GM19043 (cell line): ENCODE measurements at regions not wholly inside any gene's neighbourhood (a gene's known extent, or its start where the extent isn't known, plus 50 kb on each side); places are given as distances from the start of the nearest gene placed in this dataset.
"Not testable (repeated sequence)": the region's sequence is repeated elsewhere in the genome, so short reads cannot be mapped to it uniquely, and the experiment has no call there.

Source experiments
- ATAC-seq: cut with Tn5 transposase; IDR thresholded peaks from one replicate; pipeline ENCODE4 v1.9.1; 2021; ENCODE audit warnings: low read depth; ENCODE audit not compliant: unreplicated experiment

DNA sequence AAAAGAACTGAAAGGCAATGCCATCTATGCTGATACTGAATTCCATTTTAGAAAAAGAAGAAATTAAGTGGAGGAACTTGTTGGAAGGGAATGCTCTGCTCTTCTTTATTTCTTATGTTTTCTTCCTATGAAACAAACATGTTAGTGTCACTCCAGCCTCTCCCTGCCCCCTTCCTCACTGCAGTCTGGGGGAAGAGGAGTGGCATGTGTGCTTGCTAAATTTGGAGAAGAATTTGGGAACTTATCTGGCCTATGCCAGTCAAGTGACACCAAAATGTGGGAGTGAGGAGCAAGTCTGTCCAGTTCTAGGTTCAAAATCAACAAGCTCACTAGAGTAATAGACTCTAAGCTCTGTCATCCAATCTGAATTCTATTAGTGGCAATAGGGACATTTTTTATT lies 214.6 kb downstream of the RBM26 start:
- ATAC-seq, result no peak

DNA sequence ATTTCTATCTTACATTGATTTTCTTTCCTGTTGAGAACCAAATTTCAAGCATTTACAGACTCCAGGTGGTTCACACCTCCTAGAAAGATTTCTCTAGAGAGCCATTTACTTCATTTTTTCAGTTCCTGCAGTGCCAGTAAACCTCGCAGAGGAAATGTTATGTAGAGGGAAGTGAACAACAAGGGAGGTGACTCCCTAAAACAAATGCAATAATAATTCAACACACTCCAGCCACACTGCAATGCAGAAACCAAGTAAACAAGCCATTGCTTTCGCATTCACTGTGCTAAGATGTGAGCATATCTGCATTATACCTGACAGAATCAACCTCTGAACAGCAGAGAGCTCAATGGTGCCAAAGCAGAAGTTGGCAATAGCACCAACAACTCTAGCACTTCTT lies 215.1 kb downstream of the RBM26 start:
- peak; percentile 32 for ATAC-seq

DNA sequence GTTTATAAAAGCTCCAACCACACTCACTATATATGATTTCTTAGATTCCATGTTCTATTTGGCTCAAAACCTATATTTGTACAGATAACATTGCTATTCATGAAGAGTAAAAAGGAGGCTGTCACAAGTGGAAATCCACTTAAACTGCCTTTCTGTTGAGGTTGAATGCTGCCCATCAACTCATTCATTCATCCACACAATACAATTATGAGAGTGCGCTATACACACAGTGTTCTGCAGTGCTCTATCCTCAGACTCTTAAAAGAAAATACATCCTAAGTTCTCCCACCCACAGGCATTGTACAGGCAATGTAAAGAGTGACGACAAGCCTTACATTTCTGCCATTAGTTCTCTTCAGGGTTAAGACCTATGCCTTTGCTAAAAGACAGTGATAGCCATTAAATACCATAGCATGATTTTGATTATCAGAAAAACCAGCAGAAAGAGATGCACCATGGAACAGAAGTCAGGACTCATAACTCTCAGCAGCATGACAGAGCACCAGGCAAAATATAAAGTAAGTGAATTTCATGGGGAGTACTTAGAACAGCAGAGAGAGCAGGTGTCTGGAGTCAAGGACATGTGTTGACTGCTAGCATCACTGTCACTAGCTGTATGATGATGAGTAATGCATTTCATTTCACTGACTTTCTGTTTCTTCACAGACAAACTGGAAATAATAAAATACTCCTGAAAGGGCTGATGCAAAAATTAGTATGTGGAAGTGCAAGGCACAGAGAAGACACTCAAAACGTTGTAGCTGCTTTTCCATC lies 218.0 kb downstream of the RBM26 start:
- no peak for ATAC-seq

DNA sequence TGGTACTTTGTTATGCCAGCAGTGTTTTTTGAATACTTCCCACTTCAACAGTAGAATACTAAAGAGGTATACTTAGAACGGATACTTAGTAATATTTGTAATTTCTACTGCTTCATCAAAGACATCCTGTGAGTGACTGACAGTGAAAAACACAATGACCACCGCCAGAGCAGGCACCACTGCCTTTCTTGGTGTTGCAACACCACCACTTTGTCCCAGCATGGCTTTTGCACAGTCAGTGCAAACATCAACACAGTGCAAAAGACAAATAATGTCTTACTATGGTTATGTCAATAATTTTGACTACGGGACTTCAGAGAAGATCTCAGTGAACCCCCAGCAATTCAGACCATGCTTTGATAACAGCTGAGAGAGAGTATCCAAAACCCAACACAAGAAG lies 220.5 kb downstream of the RBM26 start:
- no peak for ATAC-seq

DNA sequence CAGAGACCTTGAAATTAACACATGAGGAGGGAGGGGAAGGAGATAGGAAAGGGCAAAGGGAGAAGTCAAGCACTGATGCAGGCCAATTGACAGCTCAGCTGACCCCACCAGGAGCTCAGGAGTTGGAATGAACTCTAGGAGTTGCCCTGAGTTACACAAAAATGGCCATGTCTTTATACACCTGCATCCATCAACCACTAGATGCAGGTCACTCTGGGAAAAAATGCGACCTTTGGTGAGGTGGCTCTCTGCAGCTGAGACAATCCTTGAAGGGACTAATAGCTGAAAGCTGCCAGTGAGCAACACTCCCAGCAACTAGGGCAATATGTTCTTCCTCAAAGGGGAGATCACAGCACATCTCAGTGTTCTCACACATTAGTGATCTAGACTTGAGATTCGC lies 222.8 kb downstream of the RBM26 start:
- no peak for ATAC-seq

DNA sequence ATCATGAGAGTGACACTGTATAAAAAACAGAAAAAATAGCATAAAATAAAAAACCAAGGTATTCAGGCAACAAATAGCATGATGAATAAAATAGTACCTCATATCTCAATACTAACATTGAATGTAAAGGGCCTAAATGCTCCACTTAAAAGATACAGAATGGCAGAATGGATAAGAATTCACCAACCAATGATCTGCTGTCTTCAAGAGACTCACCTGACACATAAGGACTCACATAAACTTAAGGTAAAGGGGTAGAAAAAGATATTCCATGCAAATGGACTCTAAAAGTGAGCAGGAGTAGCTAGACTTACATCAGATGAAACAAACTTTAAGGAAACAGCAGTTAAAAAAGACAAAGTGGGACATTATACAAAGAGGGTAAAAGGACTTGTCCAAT lies 232.4 kb downstream of the RBM26 start:
- not testable (repeated sequence) for ATAC-seq

DNA sequence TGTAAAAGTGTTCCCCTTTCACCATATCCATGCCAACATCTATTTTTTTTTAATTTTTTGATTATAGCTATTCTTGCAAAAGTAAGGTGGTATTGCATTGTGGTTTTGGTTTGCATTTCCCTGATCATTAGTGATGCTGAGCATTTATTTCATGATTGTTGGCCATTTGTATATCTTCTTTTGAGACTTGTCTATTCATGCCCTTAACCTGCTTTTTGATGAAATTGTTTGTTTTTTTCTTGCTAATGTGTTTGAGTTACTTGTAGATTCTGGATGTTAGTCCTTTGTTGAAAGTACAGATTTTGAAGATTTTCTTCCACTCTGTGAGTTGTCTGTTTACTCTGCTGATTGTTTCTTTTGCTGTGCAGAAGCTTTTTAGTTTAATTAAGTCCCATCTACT lies 233.1 kb downstream of the RBM26 start:
- not testable (repeated sequence) for ATAC-seq

DNA sequence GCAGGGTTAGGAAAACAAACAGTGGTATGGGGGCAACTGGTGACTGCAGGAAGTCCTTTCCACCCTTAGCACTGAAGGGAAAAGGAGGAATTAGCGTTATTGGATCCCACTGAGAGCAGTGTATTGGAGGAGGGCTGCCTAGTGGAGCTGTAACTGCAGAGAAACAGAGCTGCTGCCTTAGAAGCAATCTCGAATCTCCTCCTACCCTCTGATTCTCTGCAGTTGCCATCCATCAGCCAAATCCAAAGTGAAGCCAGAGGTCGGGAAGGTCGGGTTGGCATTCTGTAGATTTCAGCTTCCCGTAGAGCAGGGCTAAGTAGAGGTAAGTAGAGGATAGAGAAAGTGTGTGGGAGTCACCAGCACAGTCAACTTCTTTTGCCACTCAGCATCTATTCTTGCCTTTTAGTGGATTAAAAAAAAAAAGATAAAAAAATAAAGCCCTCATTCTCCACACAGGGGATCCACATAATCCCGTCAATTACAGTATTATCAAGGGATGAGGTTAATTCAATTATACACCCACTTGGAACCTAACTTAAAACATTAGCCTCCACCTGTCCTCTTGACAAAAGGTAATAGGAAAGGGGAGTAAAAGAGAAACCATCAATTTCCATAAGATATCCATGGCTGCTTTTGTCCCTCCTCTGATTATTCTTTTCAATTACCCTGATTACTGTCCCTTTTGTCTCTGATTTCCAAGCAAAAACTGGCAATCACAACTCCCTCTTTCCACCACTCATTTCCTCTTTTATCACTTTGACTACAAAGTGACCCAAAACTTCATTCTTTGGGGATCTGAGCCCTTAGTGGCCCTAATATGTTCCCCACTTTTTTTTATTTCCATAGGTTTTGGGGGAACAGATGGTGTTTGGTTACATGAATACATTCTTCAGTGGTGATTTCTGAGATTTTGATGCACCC lies 234.7 kb downstream of the RBM26 start:
- no peak for ATAC-seq

DNA sequence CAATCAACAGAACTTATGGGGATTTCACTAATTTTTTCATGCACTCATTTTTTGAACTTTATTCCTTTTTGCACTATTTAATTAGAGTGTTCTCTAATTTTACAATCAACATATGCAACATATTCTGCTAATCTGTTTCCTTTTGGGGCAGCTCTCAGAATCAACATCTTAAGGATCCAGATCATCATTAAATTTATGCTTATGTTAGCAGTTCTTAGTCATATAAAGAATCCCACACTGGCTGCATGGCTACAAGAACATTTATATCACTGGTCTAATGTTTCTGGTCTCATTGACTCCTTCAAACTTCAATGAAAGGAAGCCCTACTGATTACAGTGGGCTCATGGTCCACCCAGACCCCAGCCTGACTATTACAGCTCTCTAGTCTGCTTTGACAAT lies 245.2 kb downstream of the RBM26 start:
- no peak for ATAC-seq

DNA sequence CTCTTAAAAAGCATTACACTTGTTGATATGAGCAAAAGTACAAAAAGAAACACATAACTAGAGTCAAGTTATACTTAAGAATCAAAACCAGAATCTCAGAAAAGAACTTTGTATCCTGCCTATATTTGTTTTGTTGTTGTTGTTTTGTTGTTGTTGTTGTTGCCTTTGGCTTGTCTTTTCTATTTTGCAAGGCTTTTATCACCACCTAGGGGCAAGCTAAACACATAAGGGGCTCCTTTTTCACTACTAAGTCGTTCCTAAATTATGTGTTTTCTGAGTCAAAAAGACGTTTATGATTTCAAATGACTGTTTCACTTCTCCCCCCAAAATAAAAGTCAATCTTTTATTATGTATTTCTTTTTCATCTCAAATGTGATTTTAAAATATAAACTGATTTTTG lies 250.2 kb downstream of the RBM26 start:
- ATAC-seq, result no peak

DNA sequence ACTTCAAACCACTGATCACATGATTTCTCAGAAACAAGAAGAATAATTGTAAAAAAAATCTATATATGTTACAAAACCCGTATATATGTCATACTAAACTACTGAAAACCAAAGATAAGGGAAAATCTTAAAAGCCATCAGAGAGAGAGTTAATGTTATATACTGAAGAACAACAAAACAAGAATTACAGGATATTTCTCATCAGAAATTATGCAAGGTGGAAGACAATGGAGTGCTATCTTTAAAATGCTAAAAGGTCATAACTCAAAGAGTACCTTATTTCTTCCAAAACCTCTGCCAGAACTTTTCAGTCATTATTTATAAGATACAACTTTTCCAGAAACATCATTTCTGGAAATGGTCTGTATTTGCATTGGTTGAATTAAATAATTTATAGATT lies 256.8 kb downstream of the RBM26 start:
- ATAC-seq, result no peak

DNA sequence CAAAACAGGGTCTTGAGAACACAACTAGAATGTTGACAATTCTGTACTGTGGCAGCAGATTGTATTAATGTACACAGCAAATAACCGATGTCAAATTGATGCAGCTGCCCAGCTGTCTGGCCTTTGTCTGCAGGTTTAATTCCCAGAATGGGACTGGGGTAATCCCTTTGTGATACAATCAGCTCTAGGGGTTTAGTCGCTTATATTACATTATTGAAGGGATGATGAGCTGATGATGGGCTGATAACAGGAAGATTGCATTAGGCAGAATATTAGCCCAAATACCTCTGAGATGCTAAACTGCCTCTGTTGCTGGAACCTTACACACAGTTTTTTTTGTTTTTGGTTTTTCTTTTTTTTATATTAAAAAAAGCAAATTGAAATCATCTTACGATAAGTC lies 265.0 kb downstream of the RBM26 start:
- no peak for ATAC-seq

DNA sequence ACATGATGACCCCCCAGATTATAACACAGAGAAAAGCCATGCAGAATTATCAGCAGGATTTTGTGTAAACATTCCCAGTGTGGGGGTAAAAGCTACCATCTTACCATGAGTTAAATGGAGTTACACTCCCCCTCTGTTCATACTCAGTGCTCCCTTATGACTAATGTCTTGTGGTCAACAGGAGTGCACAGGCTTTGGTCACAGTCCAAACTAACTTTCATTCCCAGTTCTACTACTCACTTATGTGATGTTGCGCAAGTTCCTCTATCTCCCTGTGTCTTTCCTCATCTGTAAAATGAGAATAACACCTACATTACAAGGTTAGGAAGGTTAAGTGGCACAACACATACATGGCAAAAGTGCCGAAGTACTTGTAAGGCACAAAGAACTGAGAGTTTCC lies 277.9 kb downstream of the RBM26 start:
- no peak for ATAC-seq

DNA sequence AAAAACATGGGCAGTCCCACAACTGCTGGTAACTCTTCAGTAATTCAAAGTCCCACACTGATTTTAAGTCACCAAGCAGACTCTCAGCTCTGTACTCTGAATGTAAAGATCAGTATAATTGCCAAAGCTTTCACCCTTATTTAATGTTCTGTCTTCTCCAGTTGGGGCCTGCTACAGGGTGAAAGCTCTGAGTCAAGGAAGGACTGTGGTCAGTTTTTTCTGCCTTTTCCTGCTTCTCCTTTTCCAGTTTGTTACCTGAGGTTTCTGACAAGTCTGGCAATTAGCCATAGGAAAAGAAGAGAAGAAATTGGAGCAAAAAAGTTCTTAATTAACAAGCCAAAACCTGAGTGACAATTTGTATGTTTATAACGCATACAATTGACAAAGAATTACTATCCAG lies 279.3 kb downstream of the RBM26 start:
- ATAC-seq, result no peak

DNA sequence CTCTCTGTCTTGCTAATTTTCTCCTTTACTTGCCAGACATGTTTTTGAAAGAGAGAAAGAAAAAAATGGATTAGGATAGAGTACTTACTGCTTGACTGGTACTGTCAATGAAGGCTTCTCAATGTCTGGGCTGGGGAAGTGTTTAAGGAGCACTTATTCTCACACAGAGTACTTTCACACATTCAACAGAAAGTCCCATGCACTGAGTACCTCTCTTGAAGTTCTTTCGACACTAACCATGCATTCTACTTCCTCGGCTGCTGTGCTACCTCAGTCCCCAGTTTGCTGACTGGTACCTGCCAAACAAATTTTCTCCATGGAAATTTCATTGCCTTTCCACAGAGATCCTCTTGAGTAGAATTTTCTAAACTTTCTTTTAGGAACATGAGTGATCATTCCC lies 281.9 kb downstream of the RBM26 start:
- no peak for ATAC-seq

DNA sequence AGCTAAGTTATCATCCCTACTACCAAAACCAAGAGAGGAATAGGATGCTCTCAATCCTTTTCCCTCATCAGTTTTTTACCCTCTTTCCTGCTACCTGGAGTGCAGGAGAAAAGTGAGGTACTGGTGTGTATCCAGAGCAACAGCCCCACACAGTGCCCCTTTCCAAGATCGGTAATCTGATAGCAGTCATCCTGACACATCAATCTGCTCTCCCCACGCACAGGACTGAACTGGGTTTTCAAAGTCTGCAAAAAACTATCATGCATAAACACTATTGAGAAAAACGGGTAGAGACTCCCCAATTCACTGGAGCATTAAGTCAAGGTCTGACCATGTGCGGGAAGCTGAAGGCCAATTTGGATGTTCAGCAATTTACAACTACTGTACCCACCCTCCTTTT lies 284.8 kb downstream of the RBM26 start:
- ATAC-seq, result no peak

DNA sequence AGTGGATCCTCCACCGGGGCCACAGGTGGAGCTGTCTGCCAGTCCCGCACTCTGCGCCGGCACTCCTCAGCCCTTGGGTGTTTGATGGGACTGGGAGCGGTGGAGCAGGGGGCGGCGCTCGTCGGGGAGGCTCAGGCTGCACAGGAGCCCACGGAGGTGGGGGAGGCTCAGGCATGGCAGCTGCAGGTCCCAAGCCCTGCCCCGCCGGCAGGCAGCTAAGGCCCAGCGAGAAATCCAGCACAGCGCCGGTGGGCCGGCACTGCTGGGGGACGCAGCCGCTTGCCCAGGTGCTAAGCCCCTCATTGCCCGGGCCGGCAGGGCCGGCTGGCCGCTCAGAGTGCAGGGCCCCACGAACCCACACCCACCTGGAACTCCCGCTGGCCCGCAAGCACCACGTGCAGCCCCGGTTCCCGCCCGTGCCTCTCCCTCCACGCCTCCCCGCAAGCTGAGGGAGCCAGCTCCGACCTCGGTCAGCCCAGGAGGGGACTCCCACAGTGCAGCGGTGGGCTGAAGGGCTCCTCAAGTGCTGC lies 286.4 kb downstream of the RBM26 start:
- ATAC-seq, result no peak

DNA sequence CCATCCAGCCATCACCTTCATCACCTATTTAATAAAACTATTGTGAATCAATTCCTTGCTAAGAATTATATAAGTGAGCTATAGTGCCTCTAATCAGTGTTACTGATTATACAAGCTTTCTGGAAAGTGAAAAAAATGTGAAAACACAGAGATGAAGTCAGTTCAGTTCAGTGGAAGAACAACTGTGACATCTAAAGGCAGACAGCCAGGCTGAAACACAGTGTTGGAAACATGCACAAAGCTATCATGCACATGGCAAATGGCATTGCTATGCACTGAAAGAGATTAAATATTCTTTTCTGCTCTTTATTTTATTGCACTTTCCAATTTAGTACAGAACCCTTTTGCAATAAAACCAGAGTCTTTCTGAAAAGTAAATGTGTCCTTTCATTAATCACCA lies 294.0 kb downstream of the RBM26 start:
- no peak for ATAC-seq

DNA sequence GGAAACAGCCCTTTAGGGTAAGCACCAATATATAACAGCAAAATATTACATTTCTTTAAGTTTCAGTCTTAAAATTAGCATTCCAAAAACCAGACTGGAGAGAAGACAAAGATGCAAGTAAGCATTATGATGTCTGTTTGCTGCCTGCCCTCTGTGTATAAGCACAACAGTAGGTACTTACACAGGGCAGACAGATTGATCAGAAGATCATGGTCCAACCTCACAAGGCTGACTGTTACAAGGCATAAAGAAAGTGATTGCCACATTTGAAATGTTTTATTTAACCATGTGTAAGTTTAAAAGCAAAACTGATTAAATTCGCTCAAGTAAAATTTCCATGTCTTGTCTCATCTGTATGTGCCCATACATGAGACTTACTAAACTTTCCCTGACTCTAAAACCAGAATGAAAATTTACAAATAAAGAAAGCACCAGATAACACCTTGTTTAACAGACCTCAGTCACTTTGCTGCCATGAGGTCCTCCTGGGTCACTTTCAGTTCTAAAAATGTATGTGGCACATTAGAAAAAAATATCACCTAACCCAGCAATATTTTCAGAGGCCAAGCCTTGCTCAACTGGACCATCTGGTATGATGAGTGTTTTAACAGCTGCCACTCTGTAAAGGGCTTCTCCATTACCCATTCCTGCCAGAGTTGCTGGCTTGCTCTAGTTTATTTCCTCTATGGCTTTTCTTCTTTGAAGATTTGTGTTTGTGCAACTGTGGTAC lies 297.0 kb downstream of the RBM26 start:
- ATAC-seq, result no peak

DNA sequence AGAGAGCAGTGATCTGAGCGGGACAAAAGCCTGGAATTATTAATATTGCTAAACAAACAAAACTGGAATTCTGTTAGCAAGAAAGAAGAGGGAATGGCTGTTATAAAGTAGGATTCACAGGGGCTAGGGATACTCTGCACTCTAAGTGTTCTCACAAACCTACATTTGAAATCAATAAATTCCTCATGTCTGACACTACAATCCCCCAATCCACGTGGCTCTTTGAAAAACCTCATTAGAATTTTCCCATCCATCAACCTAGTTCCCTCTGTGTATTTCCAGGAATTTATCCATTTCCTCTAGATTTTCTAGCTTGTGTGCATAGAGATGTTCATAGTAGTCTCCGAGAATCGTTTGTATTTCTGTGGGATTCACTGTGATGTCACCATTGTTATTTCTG lies 307.5 kb downstream of the RBM26 start:
- no peak for ATAC-seq

DNA sequence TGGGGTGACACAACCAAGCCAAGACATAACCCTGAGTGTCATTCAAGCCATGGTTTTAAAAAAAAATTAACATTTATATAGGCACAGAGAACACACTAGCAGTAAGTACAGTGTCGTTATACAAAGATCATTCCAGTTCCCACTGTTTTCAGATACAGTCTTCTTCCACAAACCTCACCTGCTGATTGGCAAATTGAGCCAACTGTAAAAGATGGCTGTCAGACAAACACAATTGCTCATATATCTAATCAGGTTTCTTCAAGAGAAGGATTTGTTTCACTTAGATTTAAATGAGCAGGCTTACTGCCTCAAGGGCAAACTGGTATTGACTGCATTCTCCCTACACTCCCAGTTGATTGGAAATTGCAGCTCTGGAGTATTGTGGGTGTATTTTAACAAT lies 308.9 kb downstream of the RBM26 start:
- no peak for ATAC-seq
